ENCODE measurements at regions not wholly inside any gene's neighbourhood (a gene's known extent, or its start where the extent isn't known, plus 50 kb on each side); places are given as distances from the start of the nearest gene placed in this dataset.
"Not testable (repeated sequence)": the region's sequence is repeated elsewhere in the genome, so short reads cannot be mapped to it uniquely, and the experiment has no call there.

DNA sequence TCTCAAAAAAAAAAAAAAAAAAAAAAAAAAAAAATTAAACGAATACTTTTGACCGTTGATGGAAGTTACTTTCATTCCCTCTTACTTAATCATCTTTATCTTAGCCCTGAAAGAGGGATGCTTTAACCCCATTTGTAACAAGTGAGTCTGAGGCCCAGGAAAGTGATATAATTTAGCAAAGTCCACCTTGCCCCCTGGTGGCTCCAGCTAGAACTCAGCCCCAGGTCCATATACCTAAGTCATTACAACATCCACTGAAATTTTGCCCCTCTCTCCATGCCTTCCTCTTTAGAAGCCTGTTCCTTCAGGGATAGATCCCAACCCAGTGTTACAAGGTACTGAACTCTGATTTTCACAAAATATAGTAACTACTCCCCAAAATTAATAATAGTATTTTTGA, 116.3 kb upstream of the KRTAP5-11 start:
- H3K36me3 ChIP-seq (ENCODE audit: control insufficient read depth, insufficient read depth, low read length); DNase-seq; H3K27ac ChIP-seq (ENCODE audit: insufficient read depth, low read length, poor library complexity, severe bottlenecking); H3K9me3 ChIP-seq (ENCODE audit: control insufficient read depth, low read length); H3K4me1 ChIP-seq (ENCODE audit: control insufficient read depth, insufficient read depth, low read length, poor library complexity, severe bottlenecking); H3K4me3 ChIP-seq (ENCODE audit: insufficient read depth, low read depth, low read length, poor library complexity, severe bottlenecking); H3K27me3 ChIP-seq (replicated peaks; ENCODE audit: control insufficient read depth, insufficient read depth, low read length, poor library complexity, severe bottlenecking): not testable (repeated sequence)

- not testable (repeated sequence) for H3K4me1 ChIP-seq (ENCODE audit: control insufficient read depth, insufficient read depth, low read length, poor library complexity, severe bottlenecking); H3K9me3 ChIP-seq (ENCODE audit: control insufficient read depth, low read length); H3K27me3 ChIP-seq (replicated peaks; ENCODE audit: control insufficient read depth, insufficient read depth, low read length, poor library complexity, severe bottlenecking); DNase-seq; H3K27ac ChIP-seq (ENCODE audit: insufficient read depth, low read length, poor library complexity, severe bottlenecking); H3K4me3 ChIP-seq (ENCODE audit: insufficient read depth, low read depth, low read length, poor library complexity, severe bottlenecking); H3K36me3 ChIP-seq (ENCODE audit: control insufficient read depth, insufficient read depth, low read length)
Measured at GRCh38 chr11:71701435-71702291, 119.0 kb upstream of the KRTAP5-11 start.

GRCh38 chr11:71705086-71705737, 122.5 kb upstream of the KRTAP5-11 start:
- H3K9me3 ChIP-seq (ENCODE audit: control insufficient read depth, low read length); H3K27ac ChIP-seq (ENCODE audit: insufficient read depth, low read length, poor library complexity, severe bottlenecking); DNase-seq; H3K27me3 ChIP-seq (replicated peaks; ENCODE audit: control insufficient read depth, insufficient read depth, low read length, poor library complexity, severe bottlenecking); H3K36me3 ChIP-seq (ENCODE audit: control insufficient read depth, insufficient read depth, low read length); H3K4me1 ChIP-seq (ENCODE audit: control insufficient read depth, insufficient read depth, low read length, poor library complexity, severe bottlenecking); H3K4me3 ChIP-seq (ENCODE audit: insufficient read depth, low read depth, low read length, poor library complexity, severe bottlenecking): not testable (repeated sequence)

- H3K27ac ChIP-seq (ENCODE audit: insufficient read depth, low read length, poor library complexity, severe bottlenecking); H3K27me3 ChIP-seq (replicated peaks; ENCODE audit: control insufficient read depth, insufficient read depth, low read length, poor library complexity, severe bottlenecking); H3K4me3 ChIP-seq (ENCODE audit: insufficient read depth, low read depth, low read length, poor library complexity, severe bottlenecking); H3K4me1 ChIP-seq (ENCODE audit: control insufficient read depth, insufficient read depth, low read length, poor library complexity, severe bottlenecking); H3K36me3 ChIP-seq (ENCODE audit: control insufficient read depth, insufficient read depth, low read length); DNase-seq; H3K9me3 ChIP-seq (ENCODE audit: control insufficient read depth, low read length): not testable (repeated sequence)
Measured at GRCh38 chr11:71705738-71706432, 123.2 kb upstream of the KRTAP5-11 start.

GRCh38 chr11:71707083-71707482, 124.4 kb upstream of the KRTAP5-11 start:
- H3K27me3 ChIP-seq (replicated peaks; ENCODE audit: control insufficient read depth, insufficient read depth, low read length, poor library complexity, severe bottlenecking); H3K4me3 ChIP-seq (ENCODE audit: insufficient read depth, low read depth, low read length, poor library complexity, severe bottlenecking); H3K27ac ChIP-seq (ENCODE audit: insufficient read depth, low read length, poor library complexity, severe bottlenecking); H3K9me3 ChIP-seq (ENCODE audit: control insufficient read depth, low read length); H3K4me1 ChIP-seq (ENCODE audit: control insufficient read depth, insufficient read depth, low read length, poor library complexity, severe bottlenecking); DNase-seq; H3K36me3 ChIP-seq (ENCODE audit: control insufficient read depth, insufficient read depth, low read length): not testable (repeated sequence)

GRCh38 chr11:71709541-71709940, 123.5 kb upstream of the DEFB108B start:
- not testable (repeated sequence) for H3K4me3 ChIP-seq (ENCODE audit: insufficient read depth, low read depth, low read length, poor library complexity, severe bottlenecking); H3K9me3 ChIP-seq (ENCODE audit: control insufficient read depth, low read length); DNase-seq; H3K4me1 ChIP-seq (ENCODE audit: control insufficient read depth, insufficient read depth, low read length, poor library complexity, severe bottlenecking); H3K36me3 ChIP-seq (ENCODE audit: control insufficient read depth, insufficient read depth, low read length); H3K27me3 ChIP-seq (replicated peaks; ENCODE audit: control insufficient read depth, insufficient read depth, low read length, poor library complexity, severe bottlenecking)
- H3K27ac ChIP-seq (ENCODE audit: insufficient read depth, low read length, poor library complexity, severe bottlenecking): peak overlapping the region; percentile 73

- H3K9me3 ChIP-seq (ENCODE audit: control insufficient read depth, low read length); H3K36me3 ChIP-seq (ENCODE audit: control insufficient read depth, insufficient read depth, low read length); H3K27me3 ChIP-seq (replicated peaks; ENCODE audit: control insufficient read depth, insufficient read depth, low read length, poor library complexity, severe bottlenecking); H3K4me1 ChIP-seq (ENCODE audit: control insufficient read depth, insufficient read depth, low read length, poor library complexity, severe bottlenecking): not testable (repeated sequence)
- DNase-seq: peak; percentile 30 to 64 (median 51)
- Histone ChIP-seq H3K27ac (ENCODE audit: insufficient read depth, low read length, poor library complexity, severe bottlenecking) (peak overlapping the region; percentile 73), H3K4me3 (ENCODE audit: insufficient read depth, low read depth, low read length, poor library complexity, severe bottlenecking) (peak overlapping the region; percentile 42)
Measured at GRCh38 chr11:71710171-71710671, 122.8 kb upstream of the DEFB108B start.

GRCh38 chr11:71710701-71711385, 122.2 kb upstream of the DEFB108B start:
- H3K36me3 ChIP-seq (ENCODE audit: control insufficient read depth, insufficient read depth, low read length): not testable (repeated sequence)
- peak overlapping the region; percentile 73 for H3K27ac ChIP-seq (ENCODE audit: insufficient read depth, low read length, poor library complexity, severe bottlenecking)
- DNase-seq: peak in 1 of 3 donors; percentile 1

DNA sequence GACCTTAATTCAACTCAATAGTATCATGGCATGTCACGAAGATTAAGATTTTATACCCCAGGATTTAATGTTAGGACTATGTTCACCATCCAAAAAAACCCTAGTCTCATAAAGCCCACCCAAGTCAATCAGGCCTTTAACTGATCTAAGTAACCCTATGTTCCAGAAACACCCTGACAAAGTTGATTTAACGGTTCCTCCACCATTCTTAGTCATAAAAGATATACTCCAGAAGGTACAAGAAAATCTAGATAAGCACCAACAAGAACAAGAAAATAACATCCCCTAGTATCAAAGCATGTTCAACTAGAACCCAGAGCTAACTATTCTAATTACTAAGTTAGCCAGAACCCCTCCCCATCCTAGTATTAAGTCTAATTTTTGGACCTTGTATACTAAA, 120.7 kb upstream of the DEFB108B start:
- DNase-seq; H3K27ac ChIP-seq (ENCODE audit: insufficient read depth, low read length, poor library complexity, severe bottlenecking); H3K27me3 ChIP-seq (replicated peaks; ENCODE audit: control insufficient read depth, insufficient read depth, low read length, poor library complexity, severe bottlenecking); H3K4me3 ChIP-seq (ENCODE audit: insufficient read depth, low read depth, low read length, poor library complexity, severe bottlenecking); H3K4me1 ChIP-seq (ENCODE audit: control insufficient read depth, insufficient read depth, low read length, poor library complexity, severe bottlenecking); H3K36me3 ChIP-seq (ENCODE audit: control insufficient read depth, insufficient read depth, low read length); H3K9me3 ChIP-seq (ENCODE audit: control insufficient read depth, low read length): not testable (repeated sequence)

More at GRCh38 chr11:71710701-71711385, 122.2 kb upstream of the DEFB108B start:
- peak overlapping the region; percentile 42 for H3K4me3 ChIP-seq (ENCODE audit: insufficient read depth, low read depth, low read length, poor library complexity, severe bottlenecking)
- H3K4me1 ChIP-seq (ENCODE audit: control insufficient read depth, insufficient read depth, low read length, poor library complexity, severe bottlenecking); H3K27me3 ChIP-seq (replicated peaks; ENCODE audit: control insufficient read depth, insufficient read depth, low read length, poor library complexity, severe bottlenecking); H3K9me3 ChIP-seq (ENCODE audit: control insufficient read depth, low read length): not testable (repeated sequence)
